GM19324 (cell line): ENCODE measurements at regions not wholly inside any gene's neighbourhood (a gene's known extent, or its start where the extent isn't known, plus 50 kb on each side); places are given as distances from the start of the nearest gene placed in this dataset.

Experiments used
- ATAC-seq: cut with Tn5 transposase; IDR thresholded peaks from one replicate; pipeline ENCODE4 v1.9.1; 2021; ENCODE audit warnings: mild to moderate bottlenecking, moderate library complexity; ENCODE audit not compliant: unreplicated experiment, low FRiP score

DNA sequence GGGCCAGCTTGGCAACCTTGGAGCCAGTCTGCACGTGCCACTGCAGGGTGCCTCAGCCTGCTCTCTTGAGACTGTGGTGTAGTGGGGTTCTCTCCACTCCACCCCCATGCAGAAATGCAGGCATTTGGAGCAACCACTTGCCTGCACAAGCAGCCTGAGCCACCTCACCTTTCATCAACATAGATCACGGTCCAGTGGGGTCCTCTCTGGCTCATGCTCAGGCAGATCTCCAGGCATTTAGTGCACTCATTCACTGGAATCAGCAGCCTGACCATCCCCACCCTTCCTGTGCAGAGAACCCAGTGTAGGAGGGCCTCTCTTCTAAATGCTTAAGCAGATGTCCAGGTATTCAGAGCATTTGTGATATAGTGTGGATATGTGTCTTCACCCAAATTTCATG is 2330.1 kb downstream of the PCDH9 start:
- no peak for ATAC-seq

DNA sequence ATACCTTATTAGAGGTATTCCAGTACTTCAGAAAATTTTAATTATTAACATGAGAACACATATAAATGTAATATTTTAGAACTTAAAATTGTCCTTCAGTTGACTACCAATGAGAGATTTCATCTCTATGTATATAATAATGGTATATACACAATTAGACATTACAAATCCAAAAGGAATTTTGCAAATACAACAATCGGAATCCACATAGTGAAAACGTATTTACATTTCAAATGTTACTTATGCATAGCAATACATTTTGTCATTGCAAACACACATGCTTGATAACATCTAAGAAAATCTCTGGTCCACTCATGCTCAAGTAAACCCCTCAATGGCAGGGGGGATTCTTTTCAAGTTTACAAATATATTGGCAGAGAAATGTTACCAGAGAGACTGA is 2345.2 kb downstream of the PCDH9 start:
- ATAC-seq, result no peak

DNA sequence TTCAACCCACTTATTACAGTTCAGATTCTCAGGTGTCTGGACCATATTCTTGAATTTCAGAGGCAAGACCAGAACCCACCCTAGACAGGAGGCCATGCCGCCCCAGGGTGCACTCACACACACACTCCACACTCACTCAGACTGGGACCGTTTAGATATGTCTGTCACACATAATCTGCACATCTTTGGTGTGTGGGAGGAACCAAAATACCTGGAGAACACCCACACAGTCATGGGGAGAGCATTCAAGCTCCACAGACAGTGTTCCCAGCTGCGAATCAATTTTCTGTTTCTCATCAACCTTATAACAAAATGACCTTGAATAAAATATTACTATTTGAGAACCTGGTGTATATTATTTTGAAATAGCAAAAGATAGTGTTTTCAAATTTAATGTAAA is 2353.0 kb downstream of the PCDH9 start:
- no peak for ATAC-seq

DNA sequence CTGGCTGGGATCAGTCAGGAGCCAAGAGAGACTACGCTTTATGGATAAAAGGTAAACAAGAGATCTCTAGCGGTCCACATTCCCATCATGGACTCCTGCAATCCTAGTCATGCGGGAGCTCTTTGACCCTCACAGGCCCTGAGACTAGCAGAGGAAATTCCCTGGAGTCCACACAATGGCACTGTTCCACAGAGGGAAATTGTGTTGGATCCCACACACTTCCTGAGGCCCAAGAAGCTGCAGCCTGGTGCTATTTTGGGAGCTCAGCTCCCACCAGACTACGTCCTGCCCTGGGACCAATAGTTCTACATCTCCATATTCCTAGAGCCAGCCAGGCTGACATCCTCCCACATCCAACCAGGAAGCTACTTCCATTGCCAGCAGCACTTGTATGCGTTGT is 2358.4 kb downstream of the PCDH9 start:
- ATAC-seq, result no peak

DNA sequence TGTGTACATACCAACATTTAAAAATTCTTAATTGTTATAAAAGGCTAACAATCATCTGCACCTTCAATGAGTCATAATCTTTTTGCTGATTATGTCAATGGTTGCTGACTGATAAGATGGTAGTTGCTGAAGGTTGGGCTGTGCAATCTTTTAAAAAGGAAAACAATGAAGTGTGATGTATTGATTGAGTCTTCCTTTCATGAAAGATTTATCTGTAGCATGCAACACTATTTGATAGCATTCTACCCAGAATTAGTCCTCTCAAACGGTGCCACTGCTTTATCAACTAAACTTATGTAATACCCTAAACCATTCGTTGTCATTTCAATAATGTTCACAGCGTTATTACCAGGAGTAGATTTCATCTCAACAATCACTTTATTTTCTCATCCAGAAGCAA is 2360.6 kb downstream of the PCDH9 start:
- ATAC-seq, result no peak

DNA sequence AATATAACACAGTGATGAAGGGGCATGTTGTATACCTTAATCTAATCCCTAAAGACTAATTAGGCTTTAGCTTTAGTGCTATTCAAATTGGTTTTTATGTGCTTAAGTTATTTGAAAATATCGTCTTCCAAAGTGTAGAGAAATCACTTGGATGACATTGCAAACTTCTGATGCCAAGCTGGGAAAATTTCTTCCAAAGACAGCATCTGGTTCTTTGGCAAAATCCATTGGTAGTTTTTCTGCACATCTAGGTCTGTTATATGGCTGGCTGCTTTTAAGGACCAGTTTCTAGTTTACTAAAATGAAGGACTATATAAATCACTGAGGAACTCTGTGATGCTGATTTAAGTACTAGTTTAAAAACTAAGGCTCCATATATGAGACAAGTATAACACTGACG is 2362.3 kb downstream of the PCDH9 start:
- no peak for ATAC-seq

DNA sequence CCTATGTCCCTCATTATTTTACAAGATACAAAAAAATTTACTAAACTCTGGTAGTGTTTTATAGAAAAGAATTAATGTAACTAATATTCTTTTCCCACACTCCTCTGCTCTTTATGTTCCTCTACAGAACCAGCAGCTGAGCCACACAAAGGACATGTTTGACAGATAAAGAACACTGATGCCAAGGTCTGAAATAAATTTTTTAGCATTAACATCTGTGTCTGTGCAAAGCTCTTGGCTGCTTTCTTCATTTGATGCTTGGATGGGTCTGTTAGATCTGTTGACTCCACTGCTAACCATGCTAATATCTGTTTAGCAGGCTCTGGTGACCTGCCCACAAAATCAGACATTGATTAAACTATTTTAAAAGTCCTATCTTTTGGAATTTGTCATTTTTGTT is 2363.8 kb downstream of the PCDH9 start:
- no peak for ATAC-seq

DNA sequence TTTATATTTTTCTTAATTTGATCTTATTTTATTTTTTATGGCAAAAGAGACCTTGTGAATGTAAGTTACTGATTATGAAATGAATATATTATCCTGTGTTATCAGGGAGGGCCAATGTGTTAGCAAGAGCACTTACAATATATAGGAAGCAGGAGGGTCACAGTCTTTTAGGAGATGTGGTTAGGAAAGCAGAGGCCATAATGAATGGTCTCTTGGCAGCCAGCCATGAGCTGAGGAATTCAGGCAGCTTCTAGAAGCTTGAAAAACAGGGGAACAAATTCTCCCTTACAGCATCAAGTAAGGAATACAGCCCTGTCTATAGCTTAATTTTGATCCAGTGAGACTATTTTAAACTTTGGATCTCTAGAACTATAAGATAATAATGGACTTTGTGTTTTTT is 2374.6 kb downstream of the PCDH9 start:
- ATAC-seq, result no peak

DNA sequence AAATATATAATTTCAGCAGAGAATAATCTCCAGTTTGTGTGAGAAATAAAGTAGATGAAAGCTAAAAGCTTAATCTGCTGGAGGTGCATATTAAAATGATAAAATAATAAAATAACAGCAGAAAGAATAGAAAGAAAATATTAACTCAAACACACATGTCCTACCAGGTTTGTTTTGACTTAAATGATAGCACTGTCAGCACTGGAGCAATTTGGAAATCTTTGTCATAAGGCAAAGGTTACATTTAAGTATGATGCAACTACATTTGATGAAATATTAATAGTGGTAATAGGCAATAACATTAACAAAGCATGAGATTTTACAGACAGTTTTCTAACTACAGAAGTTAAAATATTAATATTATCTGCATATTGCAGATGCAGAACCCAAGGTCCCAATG is 2380.1 kb downstream of the PCDH9 start:
- no peak for ATAC-seq

DNA sequence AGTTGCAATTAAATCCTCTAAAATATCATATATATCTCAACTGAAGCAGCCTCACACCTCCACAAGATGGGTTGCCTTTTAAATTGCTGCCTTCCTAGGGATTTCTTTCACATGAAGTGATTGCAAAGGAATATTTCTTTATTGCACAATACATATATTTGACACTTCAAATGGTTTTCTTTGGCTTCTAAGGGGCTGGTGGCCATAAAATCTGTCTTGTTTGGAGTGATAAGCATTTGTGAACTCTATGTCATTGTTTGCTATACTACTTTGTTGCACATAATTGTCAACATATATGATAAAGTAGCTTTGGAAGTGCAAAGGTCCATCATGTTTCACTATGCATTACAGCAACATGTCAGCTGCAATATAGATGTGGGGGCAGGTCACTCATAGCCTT is 2380.9 kb downstream of the PCDH9 start:
- no peak for ATAC-seq

DNA sequence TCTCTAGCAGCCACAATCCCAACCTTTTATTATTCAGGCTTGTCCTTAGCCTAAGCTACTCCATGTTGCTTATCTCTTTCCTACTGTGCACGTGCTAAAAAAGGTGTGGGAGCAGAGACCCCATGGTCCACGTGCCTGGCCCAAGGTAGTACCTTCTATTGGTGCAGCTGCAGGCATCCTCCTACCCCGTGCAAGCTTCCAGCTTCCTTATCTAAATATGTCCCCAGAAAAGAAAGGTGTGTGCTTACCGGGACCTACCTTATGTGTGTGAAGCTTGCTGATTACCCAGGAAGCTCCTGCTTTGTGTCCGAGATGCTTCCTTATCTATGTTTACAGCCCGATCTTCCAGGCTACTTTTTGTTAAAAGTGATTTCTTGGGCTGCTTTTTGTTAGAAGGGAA is 2382.4 kb downstream of the PCDH9 start:
- no peak for ATAC-seq

DNA sequence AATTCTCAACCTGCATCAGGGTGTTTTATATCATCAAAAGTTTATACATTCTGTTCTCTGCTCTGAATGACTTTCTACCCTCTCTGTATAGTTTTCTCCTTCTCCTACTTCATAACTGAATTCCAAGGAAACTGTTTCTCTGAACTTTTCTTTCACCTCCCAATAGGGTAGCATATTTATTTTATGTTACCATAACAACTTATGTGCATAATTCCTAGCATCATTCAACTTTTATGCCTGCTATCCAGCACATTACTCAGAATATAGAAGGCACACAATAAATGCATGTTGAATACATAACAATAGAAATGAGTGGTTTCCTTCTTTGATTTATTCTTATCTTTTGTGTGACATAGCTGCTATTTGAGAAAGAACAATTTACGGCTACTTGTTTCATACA is 2385.0 kb downstream of the PCDH9 start:
- no peak for ATAC-seq

DNA sequence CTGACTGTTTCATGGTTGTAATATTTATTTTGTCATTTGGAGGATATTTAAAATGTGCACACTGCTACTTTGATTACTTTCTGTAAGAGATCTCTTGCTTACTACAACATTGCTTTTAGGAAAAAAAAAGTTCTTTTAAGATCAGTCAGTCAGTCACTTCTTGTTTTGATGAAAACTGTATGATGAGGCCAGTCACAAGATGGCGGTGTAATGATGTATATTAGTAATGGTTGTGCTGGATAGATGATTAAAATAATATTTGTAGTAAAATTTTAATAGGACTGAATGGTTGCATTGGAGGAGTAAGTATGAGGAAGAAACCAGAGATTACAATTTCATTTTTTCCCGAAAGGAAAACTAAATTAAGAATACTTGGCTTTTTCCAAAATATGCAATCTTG is 2411.1 kb downstream of the PCDH9 start:
- no peak for ATAC-seq

DNA sequence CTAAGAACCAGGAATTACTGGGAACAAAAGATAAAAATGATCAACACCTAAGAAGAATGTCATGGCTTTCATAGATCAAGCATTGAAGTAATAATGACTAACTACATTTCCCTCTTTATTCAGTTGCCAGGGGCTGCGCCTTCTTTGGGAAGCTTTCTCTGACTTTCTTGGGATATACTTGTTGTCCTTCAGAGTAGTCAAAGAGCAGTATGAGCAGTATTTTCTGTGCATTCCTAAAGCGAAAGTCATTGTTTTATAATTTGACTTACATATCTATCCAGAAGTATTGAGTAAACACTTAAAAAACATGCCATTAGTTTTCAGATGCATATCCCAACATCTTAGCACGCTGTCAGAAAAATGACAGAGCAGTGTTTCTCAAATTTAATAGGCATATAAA is 2412.4 kb downstream of the PCDH9 start:
- no peak for ATAC-seq

DNA sequence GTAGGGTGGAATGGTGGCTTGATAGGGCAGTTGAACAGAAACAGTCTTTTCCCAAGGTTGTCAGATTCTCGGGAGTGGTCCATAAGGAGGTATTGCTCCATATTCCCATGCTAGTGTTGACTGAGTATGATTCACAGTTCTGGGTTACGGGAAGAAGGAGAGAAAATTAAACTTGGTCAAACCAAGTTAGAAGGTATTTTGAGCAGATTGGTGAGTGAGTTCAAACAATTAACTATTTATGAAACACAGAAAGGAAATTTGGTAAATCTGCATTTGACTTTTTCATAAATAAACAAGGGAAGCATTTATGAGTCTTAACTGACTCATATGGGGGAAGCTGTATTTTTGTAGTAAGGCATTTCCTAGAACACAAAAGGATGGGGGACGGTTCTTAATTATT is 2419.4 kb downstream of the PCDH9 start:
- no peak for ATAC-seq

DNA sequence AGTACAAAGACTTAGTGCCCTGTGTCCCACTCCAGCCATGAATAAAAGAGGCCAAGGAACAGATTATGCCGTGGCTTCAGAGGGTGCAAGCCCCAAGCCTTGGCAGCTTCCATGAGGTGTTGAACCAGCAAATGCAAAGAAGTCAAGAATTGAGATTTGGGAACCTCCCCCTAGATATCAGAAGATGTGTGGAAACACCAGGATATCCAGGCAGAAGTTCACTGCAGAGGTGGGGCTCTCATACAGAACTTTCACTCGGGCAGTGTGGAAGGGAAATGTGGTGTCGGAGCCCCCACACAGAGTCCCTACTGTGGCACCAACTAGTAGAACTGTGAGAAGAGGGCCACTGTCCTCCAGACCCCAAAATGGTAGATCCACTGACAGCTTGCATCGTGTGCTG is 2421.4 kb downstream of the PCDH9 start:
- no peak for ATAC-seq

DNA sequence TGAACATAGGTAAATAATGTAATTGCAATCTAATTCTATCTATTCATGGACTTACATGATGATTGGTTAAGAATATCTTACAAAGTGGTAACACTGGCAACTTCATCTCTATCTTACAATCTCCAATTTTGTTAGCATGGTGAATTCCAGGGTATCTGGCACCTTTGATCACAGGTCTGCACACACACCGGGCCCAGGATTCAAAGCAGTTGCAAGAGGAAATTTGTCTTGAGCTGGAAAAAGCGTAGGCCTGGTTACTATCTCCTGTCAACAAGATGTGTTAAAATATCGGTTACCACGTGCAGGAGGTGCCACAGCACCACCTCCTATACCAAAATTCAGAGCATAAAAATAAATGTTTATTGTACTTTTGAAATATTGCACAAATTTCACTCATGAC is 2428.4 kb downstream of the PCDH9 start:
- no peak for ATAC-seq

DNA sequence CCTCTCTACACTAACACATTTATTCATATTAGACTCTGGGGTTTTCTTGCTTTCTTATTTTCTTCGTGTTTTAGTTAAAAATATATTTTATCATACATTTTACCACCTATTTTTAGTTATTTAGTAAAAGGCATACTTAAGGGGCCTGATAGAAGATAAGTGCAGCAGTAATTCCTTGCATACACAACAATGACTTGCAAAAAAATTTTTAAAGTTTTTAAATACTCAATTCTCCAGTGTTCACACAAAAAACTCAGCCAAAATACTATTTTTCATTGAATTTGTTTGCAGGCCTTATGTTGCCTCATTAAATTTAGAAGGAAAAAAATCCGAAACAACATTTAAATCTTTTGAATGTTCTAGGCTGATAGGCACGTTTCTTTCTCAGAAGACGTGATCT is 2431.7 kb downstream of the PCDH9 start:
- no peak for ATAC-seq

DNA sequence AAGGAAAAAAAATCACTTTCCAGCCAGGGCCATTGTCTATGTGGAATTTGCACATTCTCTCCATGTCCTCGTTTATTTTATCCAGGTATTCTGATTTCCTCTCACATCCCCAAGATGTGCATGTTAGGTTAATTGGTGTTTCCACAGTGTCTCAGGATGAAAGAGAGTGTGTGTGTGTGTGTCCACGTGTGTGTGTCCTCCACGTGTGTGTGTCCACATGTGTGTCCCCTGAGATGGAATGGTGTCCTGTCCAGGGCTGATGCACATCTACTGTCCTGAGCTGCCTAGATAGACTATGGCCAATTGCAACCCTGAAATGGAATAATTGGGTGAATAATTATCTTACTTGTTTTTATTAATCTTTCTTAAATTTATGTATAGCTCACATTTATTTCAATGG is 2436.5 kb downstream of the PCDH9 start:
- no peak for ATAC-seq

DNA sequence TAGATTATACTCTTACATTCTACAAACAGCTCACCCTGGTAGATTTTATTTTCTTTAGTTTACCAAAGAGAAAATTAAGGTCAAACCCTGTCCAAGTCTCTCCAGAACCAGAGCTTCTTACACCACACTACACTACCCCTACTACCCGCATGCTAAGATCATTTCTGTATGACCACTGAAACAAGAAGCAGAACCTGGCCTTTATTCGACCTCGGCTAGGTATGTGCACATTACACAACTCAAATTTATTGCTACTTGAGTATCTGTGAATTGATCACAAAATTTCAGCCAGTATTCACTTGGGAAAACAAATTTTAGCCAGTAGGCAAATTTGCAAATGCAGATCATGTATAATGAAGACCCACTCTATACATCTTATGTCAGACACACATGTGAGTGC is 2437.0 kb downstream of the PCDH9 start:
- no peak for ATAC-seq

DNA sequence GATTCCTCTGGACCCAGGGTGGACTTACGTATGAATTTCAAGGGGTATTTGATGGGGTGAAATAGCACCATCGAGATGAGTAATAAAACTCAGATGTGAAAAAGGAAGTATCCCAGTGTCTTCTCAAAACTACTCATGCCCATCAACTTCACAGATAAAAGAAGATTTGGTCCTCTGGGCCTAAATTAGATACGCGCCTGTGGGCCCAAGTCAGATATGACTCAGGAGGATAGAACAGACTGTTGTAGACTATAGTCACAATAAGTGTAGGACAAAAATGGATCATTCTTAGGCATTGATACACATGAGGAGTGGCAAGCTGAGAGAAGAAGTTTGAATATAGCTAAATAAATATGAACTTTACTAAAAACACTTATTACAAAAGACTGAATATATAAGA is 2438.8 kb downstream of the PCDH9 start:
- ATAC-seq, result no peak

DNA sequence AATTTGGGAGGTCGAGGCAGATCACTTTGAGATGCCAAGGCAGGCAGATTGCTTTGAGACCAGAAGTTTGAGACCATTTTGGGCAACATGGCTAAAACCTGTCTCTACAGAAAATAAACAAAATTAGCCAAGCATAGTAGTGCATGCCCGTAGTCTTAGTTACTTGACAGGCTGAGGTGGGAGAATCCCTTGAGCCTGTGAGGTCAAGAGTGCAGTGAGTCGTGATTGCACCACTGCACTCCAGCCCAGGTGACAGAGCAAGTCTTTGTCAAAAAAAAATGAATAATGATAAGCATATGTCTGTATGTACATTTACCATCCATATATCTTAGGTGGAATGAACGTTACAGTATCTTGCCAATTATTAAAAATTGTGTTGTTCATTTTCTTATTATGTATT is 2447.7 kb downstream of the PCDH9 start:
- no peak for ATAC-seq

DNA sequence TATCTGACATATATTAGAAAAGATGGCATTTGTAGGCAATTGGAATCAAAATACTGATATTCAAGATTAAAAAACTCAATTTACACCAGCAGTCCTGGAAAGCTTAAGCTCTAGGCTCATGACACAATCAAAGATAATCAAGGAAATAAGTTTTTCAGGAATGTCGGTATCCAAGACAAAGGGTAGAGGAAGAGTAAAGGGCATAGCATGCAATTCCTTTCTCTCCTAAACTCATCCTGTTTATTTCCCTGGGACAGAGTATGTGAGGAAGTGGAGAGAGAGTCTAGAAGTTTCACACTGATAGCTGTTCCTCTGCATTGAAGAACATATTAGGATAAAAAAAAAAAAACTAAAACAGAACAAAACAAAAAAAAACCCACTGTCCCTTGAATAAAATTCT is 2452.1 kb downstream of the PCDH9 start:
- ATAC-seq, result no peak

DNA sequence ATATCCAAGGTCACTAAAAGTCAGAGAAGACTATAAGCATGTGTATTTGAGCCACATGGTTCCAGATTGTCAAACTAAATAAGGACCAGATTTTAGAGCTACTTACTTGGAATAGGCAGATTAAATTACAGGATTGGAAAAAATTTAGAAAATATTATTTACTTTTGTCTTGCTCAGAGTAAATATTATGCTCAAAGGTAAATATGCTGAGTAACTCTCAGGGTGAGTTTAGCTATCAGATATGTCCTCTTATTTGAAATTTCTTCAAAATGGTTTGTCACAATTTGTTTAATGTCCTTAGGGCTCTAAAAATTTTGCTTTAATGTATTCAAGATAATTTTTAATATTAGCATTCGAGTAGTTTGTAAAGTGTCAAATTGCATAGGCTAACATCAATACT is 2455.2 kb downstream of the PCDH9 start:
- ATAC-seq, result no peak
